Astrocyte of the spinal cord (primary cell): ENCODE measurements at regions not wholly inside any gene's neighbourhood (a gene's known extent, or its start where the extent isn't known, plus 50 kb on each side); places are given as distances from the start of the nearest gene placed in this dataset.

Source experiments
- DNase-seq: peaks from one replicate; pipeline ENCODE4 v3.0.0; 2011; ENCODE audit warnings: low read depth, low spot score
- H3K4me3 ChIP-seq: 2 replicates; pipeline ENCODE4 v1.5.1; 2011; ENCODE audit warnings: low read depth, mild to moderate bottlenecking, low read length, moderate library complexity
- CTCF ChIP-seq: IDR thresholded peaks from 2 replicates; pipeline ENCODE4 v1.5.1; 2012; ENCODE audit warnings: low read depth, mild to moderate bottlenecking, low read length, inconsistent platforms
- in situ Hi-C: cut with HindIII; loops from 2 replicates; pipeline ENCODE4 v1.10.0; 2017; ENCODE audit warnings: low sequenced_read_pairs

GRCh38 chr1:30586671-30587070, 136.7 kb downstream of the MATN1 start:
- DNase-seq = no peak
- no peak for TF ChIP-seq CTCF
- no peak overlapping the region for H3K4me3 ChIP-seq
- in situ Hi-C loops = no loop called here

GRCh38 chr1:30579580-30579979, 143.8 kb downstream of the MATN1 start:
- TF ChIP-seq CTCF = no peak
- no peak overlapping the region for H3K4me3 ChIP-seq
- in situ Hi-C loops = no loop called here

GRCh38 chr1:30575066-30575465, 148.3 kb downstream of the MATN1 start:
- no peak overlapping the region for H3K4me3 ChIP-seq
- no peak for DNase-seq
- TF ChIP-seq CTCF = no peak
- in situ Hi-C loops = no loop called here

More at GRCh38 chr1:30579580-30579979, 143.8 kb downstream of the MATN1 start:
- DNase-seq = no peak

GRCh38 chr1:30572192-30572591, 151.2 kb downstream of the MATN1 start:
- TF ChIP-seq CTCF = no peak
- no peak for DNase-seq
- in situ Hi-C loops = no loop called here
- H3K4me3 ChIP-seq = no peak overlapping the region

GRCh38 chr1:30571380-30571779, 152.0 kb downstream of the MATN1 start:
- no peak for DNase-seq
- TF ChIP-seq CTCF = no peak

GRCh38 chr1:30569384-30569783, 154.0 kb downstream of the MATN1 start:
- TF ChIP-seq CTCF = no peak
- in situ Hi-C loops = no loop called here
- DNase-seq = no peak
- H3K4me3 ChIP-seq = no peak overlapping the region

More at GRCh38 chr1:30571380-30571779, 152.0 kb downstream of the MATN1 start:
- H3K4me3 ChIP-seq = no peak overlapping the region
- in situ Hi-C loops = no loop called here

- in situ Hi-C loops = no loop called here
- no peak for TF ChIP-seq CTCF
- H3K4me3 ChIP-seq = no peak overlapping the region
- DNase-seq = no peak
Measured at GRCh38 chr1:30562559-30562958, 160.8 kb downstream of the MATN1 start.
